GM12891 (cell line): ENCODE measurements at regions not wholly inside any gene's neighbourhood (a gene's known extent, or its start where the extent isn't known, plus 50 kb on each side); places are given as distances from the start of the nearest gene placed in this dataset.

Source experiments
- PAX5 ChIP-seq: IDR thresholded peaks from 2 replicates; pipeline ENCODE4 v1.6.1; 2011; ENCODE audit warnings: low read length, moderate library complexity, mild to moderate bottlenecking; ENCODE audit not compliant: insufficient read depth, severe bottlenecking
- POLR2A ChIP-seq: IDR thresholded peaks from 2 replicates; pipeline ENCODE4 v1.6.1; 2011; ENCODE audit warnings: low read depth, low read length, control low read depth
- POLR2AphosphoS5 ChIP-seq: IDR thresholded peaks from 2 replicates; pipeline ENCODE4 v1.6.1; 2011; ENCODE audit warnings: low read depth, low read length, control low read depth
- POU2F2 ChIP-seq: IDR thresholded peaks from 2 replicates; pipeline ENCODE4 v1.6.1; 2011; ENCODE audit warnings: low read depth, mild to moderate bottlenecking, control low read depth, low read length, moderate library complexity
- SPI1 ChIP-seq: IDR thresholded peaks from 2 replicates; pipeline ENCODE4 v1.6.1; 2011; ENCODE audit warnings: low read depth, low read length, control low read depth
- TAF1 ChIP-seq: IDR thresholded peaks from 2 replicates; pipeline ENCODE4 v1.6.1; 2011; ENCODE audit warnings: low read depth, low read length, control low read depth

DNA sequence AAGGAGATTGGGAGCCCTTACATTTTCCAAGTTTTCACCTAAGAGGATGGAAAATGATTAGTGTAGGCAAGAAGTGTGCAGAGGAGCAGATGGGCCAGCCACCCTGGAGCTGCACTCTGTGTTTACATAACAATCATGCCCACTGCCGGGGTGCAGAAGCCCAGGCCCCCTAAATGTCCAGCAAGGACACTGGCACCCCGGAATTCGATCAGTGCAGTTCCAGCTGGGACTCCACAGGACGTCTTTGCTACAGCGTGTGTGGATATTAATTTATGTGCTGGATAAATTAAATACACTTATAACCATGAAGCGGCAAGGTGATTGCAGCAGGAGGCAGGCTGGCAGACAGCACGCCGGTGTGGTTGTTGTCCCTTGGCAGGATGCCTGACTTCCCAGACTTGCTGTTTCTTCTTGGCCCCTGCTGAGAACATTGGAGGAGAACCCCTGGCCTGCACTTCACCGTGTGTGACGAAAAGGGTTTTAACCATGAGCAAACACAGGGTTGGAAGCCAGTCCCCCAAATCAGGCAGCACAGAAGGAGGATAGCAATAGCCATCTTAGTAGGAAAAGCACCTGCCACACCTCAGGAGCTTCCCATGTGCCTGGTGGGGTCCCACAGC is 73.7 kb downstream of the GADD45G start:
- no peak for TF ChIP-seq TAF1
- TF ChIP-seq POLR2AphosphoS5, result no peak
- no peak for TF ChIP-seq POLR2A
- TF ChIP-seq PAX5, result no peak
- no peak for TF ChIP-seq POU2F2
- no peak for TF ChIP-seq SPI1
